Aorta (tissue), 5 donors: ENCODE measurements at regions not wholly inside any gene's neighbourhood (a gene's known extent, or its start where the extent isn't known, plus 50 kb on each side); places are given as distances from the start of the nearest gene placed in this dataset.

Experiments
- ATAC-seq: fragments of 200-7000 bp; cut with Tn5 transposase; one replicate; pipeline ENCODE4 v1.9.1; 2022; ENCODE audit warnings: moderate library complexity; ENCODE audit not compliant: low FRiP score
- DNase-seq, 2 donors: peaks; one replicate each; pipeline ENCODE4 v3.0.0-alpha.2; 2020
- H3K27ac ChIP-seq, 2 donors: one replicate each; pipeline ENCODE4 v1.5.1; 2013; ENCODE audit warnings: low read length in 2 of 2, mild to moderate bottlenecking in 2 of 2, moderate library complexity in 2 of 2, control low read depth in 1 of 2, inconsistent platforms in 1 of 2, low read depth in 1 of 2
- H3K27me3 ChIP-seq, 2 donors: one replicate each; pipeline ENCODE4 v1.6.1; 2013; ENCODE audit warnings: control low read depth in 1 of 2, low read length in 1 of 2, mild to moderate bottlenecking in 1 of 2, moderate library complexity in 1 of 2; ENCODE audit not compliant: insufficient read depth in 2 of 2, control insufficient read depth in 1 of 2
- H3K36me3 ChIP-seq, 2 donors: one replicate each; pipeline ENCODE4 v1.6.1; 2013; ENCODE audit warnings: control low read depth in 1 of 2, low read length in 1 of 2, mild to moderate bottlenecking in 1 of 2; ENCODE audit not compliant: insufficient read depth in 2 of 2, control insufficient read depth in 1 of 2
- H3K4me1 ChIP-seq, 2 donors: one replicate each; pipeline ENCODE4 v1.6.1; 2013; ENCODE audit warnings: low read length in 2 of 2, control low read depth in 1 of 2, mild to moderate bottlenecking in 1 of 2, moderate library complexity in 1 of 2; ENCODE audit not compliant: insufficient read depth in 2 of 2, control insufficient read depth in 1 of 2
- H3K4me3 ChIP-seq, 2 donors: one replicate each; pipeline ENCODE4 v1.5.1; 2013; ENCODE audit warnings: low read length in 2 of 2, control low read depth in 1 of 2, mild to moderate bottlenecking in 1 of 2
- H3K9me3 ChIP-seq: one replicate; pipeline ENCODE4 v1.6.1; 2013; ENCODE audit warnings: mild to moderate bottlenecking, low read length; ENCODE audit not compliant: control insufficient read depth
- WGBS, 2 donors: extraction: QIAGEN DNeasy Blood & Tissue Kit; methylation state at CpG; one replicate each; pipeline ENCODE4 v1.1.7; 2013; 5-methylcytosine and 5-hydroxymethylcytosine counted together
- intact Hi-C, 2 donors: fragments of 100-400 bp; cut with DNase I; formaldehyde crosslinking; loops; one replicate each; pipeline versions ENCODE4 v1.14.2 to v1.15.0; 2022
- donor health status: healthy with polysubstance abuse.
- donor health status: Bipolar disorder and iron deficiency.
- donor health status: DM: no; HTN: no; CAD: no.
- donor health status: DM: no; HTN: no; CAD: no.
- donor health status: DM: yes; HTN: yes; CAD: no.

GRCh38 chr16:5639531-5639930 lies 541.9 kb upstream of the EEF2KMT start:
- Histone ChIP-seq H3K9me3 (peaks cover 2% of the 10 kb centered on the region), H3K4me3 (no peak overlapping the region), H3K27ac (no peak overlapping the region), H3K4me1 (no peaks in the 10 kb centered on the region), H3K27me3 (no peaks in the 10 kb centered on the region), H3K36me3 (no peaks in the 10 kb centered on the region)
- intact Hi-C loops: no loop called here
- DNase-seq (no peak), ATAC-seq (no peak)
- WGBS, 2 donors: 59 to 62% methylated on average over 3 of the region's 3 CpGs

GRCh38 chr16:5635331-5635730 lies 537.7 kb upstream of the EEF2KMT start:
- Histone ChIP-seq H3K9me3 (no peaks in the 10 kb centered on the region), H3K36me3 (no peaks in the 10 kb centered on the region), H3K27me3 (no peaks in the 10 kb centered on the region), H3K4me3 (no peak overlapping the region), H3K4me1 (no peaks in the 10 kb centered on the region), H3K27ac (no peak overlapping the region)
- no peak for DNase-seq
- intact Hi-C loops: no loop called here
- no peak for ATAC-seq
- 76% methylated on average over 2 of the region's 2 CpGs for WGBS, 2 donors

GRCh38 chr16:5634666-5635180 lies 537.1 kb upstream of the EEF2KMT start:
- no peaks in the 10 kb centered on the region for H3K9me3 ChIP-seq
- no peak overlapping the region for H3K27ac ChIP-seq
- intact Hi-C loops: no loop called here
- ATAC-seq (no peak), DNase-seq (no peak)
- no peaks in the 10 kb centered on the region for H3K4me1 ChIP-seq
- H3K27me3 ChIP-seq: no peaks in the 10 kb centered on the region
- H3K36me3 ChIP-seq: no peaks in the 10 kb centered on the region
- WGBS, 2 donors: 48% methylated on average over 2 of the region's 2 CpGs
- H3K4me3 ChIP-seq: no peak overlapping the region

- H3K9me3 ChIP-seq: no peaks in the 10 kb centered on the region
- H3K4me1 ChIP-seq: no peaks in the 10 kb centered on the region
- intact Hi-C loops: no loop called here
- ATAC-seq (no peak), DNase-seq (no peak)
- H3K4me3 ChIP-seq: no peak overlapping the region
- no peak overlapping the region for H3K27ac ChIP-seq
- H3K27me3 ChIP-seq: no peaks in the 10 kb centered on the region
- no peaks in the 10 kb centered on the region for H3K36me3 ChIP-seq
- WGBS, 2 donors: 33 to 36% methylated on average over 5 of the region's 5 CpGs
Measured at GRCh38 chr16:5633845-5634440, 536.3 kb upstream of the EEF2KMT start.

- Histone ChIP-seq H3K36me3 (no peaks in the 10 kb centered on the region), H3K27me3 (no peaks in the 10 kb centered on the region), H3K4me3 (no peak overlapping the region), H3K9me3 (no peaks in the 10 kb centered on the region), H3K27ac (no peak overlapping the region), H3K4me1 (no peaks in the 10 kb centered on the region)
- DNase-seq (no peak), ATAC-seq (no peak)
- 85 to 86% methylated on average over 9 of the region's 9 CpGs for WGBS, 2 donors
- intact Hi-C loops: loop anchor here in 1 of 2 donors (10.0 kb wide), 1 partner anchor 58 kb away; no protein-coding TSS in a partner anchor
Measured at GRCh38 chr16:5622234-5622884, 524.8 kb upstream of the EEF2KMT start.

GRCh38 chr16:5621826-5622225 lies 524.2 kb upstream of the EEF2KMT start:
- no peak overlapping the region for H3K27ac ChIP-seq
- ATAC-seq: no peak
- 15 to 18% methylated on average over 4 of the region's 4 CpGs for WGBS, 2 donors
- no peak overlapping the region for H3K4me3 ChIP-seq
- H3K4me1 ChIP-seq: no peaks in the 10 kb centered on the region
- intact Hi-C loops: loop anchor here in 1 of 2 donors (10.0 kb wide), 1 partner anchor 57 kb away; no protein-coding TSS in a partner anchor
- no peak for DNase-seq
- no peaks in the 10 kb centered on the region for H3K36me3 ChIP-seq
- H3K27me3 ChIP-seq: no peaks in the 10 kb centered on the region
- H3K9me3 ChIP-seq: no peaks in the 10 kb centered on the region

GRCh38 chr16:5619304-5619703 lies 521.7 kb upstream of the EEF2KMT start:
- no peaks in the 10 kb centered on the region for H3K27me3 ChIP-seq
- intact Hi-C loops: loop anchor here (5.0 to 10.0 kb wide), 2 partner anchors 385 to 387 kb away; no protein-coding TSS in a partner anchor
- H3K36me3 ChIP-seq: no peaks in the 10 kb centered on the region
- ATAC-seq (no peak), DNase-seq (no peak)
- no peak overlapping the region for H3K27ac ChIP-seq
- no peaks in the 10 kb centered on the region for H3K9me3 ChIP-seq
- no peaks in the 10 kb centered on the region for H3K4me1 ChIP-seq
- no peak overlapping the region for H3K4me3 ChIP-seq
- WGBS, 2 donors: 74 to 76% methylated on average over 8 of the region's 8 CpGs

- intact Hi-C loops: loop anchor here (5.0 to 10.0 kb wide), 2 partner anchors 382 to 385 kb away; no protein-coding TSS in a partner anchor
- Histone ChIP-seq H3K4me3 (no peak overlapping the region), H3K36me3 (no peaks in the 10 kb centered on the region), H3K27me3 (no peaks in the 10 kb centered on the region), H3K27ac (no peak overlapping the region), H3K4me1 (no peaks in the 10 kb centered on the region), H3K9me3 (no peaks in the 10 kb centered on the region)
- DNase-seq (no peak), ATAC-seq (no peak)
- WGBS, 2 donors: 43 to 45% methylated on average over 6 of the region's 6 CpGs
Measured at GRCh38 chr16:5616841-5617240, 519.2 kb upstream of the EEF2KMT start.
